Breast epithelium (tissue), 4 donors: ENCODE measurements at regions not wholly inside any gene's neighbourhood (a gene's known extent, or its start where the extent isn't known, plus 50 kb on each side); places are given as distances from the start of the nearest gene placed in this dataset.

ENCODE experiments used
- DNase-seq, 2 donors: peaks; one replicate each; pipeline ENCODE4 v3.0.0-alpha.2; 2019; ENCODE audit warnings: low spot score in 2 of 2
- H3K27ac ChIP-seq, 2 donors: fragments of 200-600 bp; sonication (generic) in 1 of 2; one replicate each; pipeline ENCODE4 v1.5.1; 2016 to 2019; ENCODE audit warnings: mild to moderate bottlenecking in 1 of 2
- H3K27me3 ChIP-seq, 2 donors: fragments of 200-600 bp; sonication (generic) in 1 of 2; one replicate each; pipeline versions ENCODE4 v1.5.1 to v1.6.0; 2017 to 2019; ENCODE audit warnings: control low read depth in 1 of 2, mild to moderate bottlenecking in 1 of 2
- H3K36me3 ChIP-seq: fragments of 200-600 bp; one replicate; pipeline ENCODE4 v1.5.1; 2019
- H3K4me1 ChIP-seq, 2 donors: fragments of 200-600 bp; sonication (generic); one replicate each; pipeline ENCODE4 v1.5.1; 2016 to 2019; ENCODE audit warnings: control low read depth in 1 of 2
- H3K4me3 ChIP-seq, 3 donors: fragments of 200-600 bp; sonication (generic); 1 replicate in 2 of 3; 2 replicates in 1 of 3; pipeline ENCODE4 v1.5.1; 2016 to 2019; ENCODE audit warnings: mild to moderate bottlenecking in 3 of 3, moderate library complexity in 2 of 3
- H3K9me3 ChIP-seq, 2 donors: fragments of 200-600 bp; sonication (generic) in 1 of 2; one replicate each; pipeline ENCODE4 v1.5.1; 2016 to 2019; ENCODE audit warnings: control low read depth in 1 of 2
- CTCF ChIP-seq, 3 donors: fragments of 450-650 bp; IDR thresholded peaks; one replicate each; pipeline ENCODE4 v1.5.1; 2016 to 2017; ENCODE audit warnings: antibody characterized with exemption in 3 of 3, mild to moderate bottlenecking in 3 of 3, moderate library complexity in 3 of 3
- POLR2A ChIP-seq: fragments of 450-650 bp; IDR thresholded peaks from one replicate; pipeline ENCODE4 v1.6.1; 2016; ENCODE audit warnings: antibody characterized with exemption, mild to moderate bottlenecking, moderate library complexity
- POLR2AphosphoS5 ChIP-seq, 3 donors: sonication (generic); formaldehyde crosslinking; IDR thresholded peaks; one replicate each; pipeline ENCODE4 v1.6.1; 2017; ENCODE audit warnings: antibody characterized with exemption in 3 of 3
- intact Hi-C: fragments of 100-400 bp; cut with DNase I; formaldehyde crosslinking; loops from one replicate; pipeline ENCODE4 v1.15.1; 2023; ENCODE audit warnings: low total_unique reads

GRCh38 chr12:123070267-123071081, 80.4 kb downstream of the PITPNM2 start:
- H3K36me3 ChIP-seq = no peaks in the 10 kb centered on the region
- H3K4me3 ChIP-seq = no peak overlapping the region
- H3K4me1 ChIP-seq = no peaks in the 10 kb centered on the region
- H3K27me3 ChIP-seq = no peaks in the 10 kb centered on the region
- peak overlapping the region in 1 of 2 donors; percentile 12 for H3K27ac ChIP-seq
- DNase-seq = no peak
- intact Hi-C loops = no loop called here
- H3K9me3 ChIP-seq = no peaks in the 10 kb centered on the region
- no peak for TF ChIP-seq POLR2AphosphoS5 (IDR thresholded peaks at IDR 0.05)
- TF ChIP-seq POLR2A = no peak
- no peak for TF ChIP-seq CTCF (IDR thresholded peaks at IDR 0.05)

- Histone ChIP-seq H3K4me3 (no peak overlapping the region), H3K36me3 (no peaks in the 10 kb centered on the region), H3K27me3 (no peaks in the 10 kb centered on the region), H3K4me1 (peaks cover 0 to 5% of the 10 kb centered on the region in 2 donors), H3K27ac (no peak overlapping the region), H3K9me3 (no peaks in the 10 kb centered on the region)
- intact Hi-C loops = no loop called here
- DNase-seq = no peak
- no peak for TF ChIP-seq CTCF (IDR thresholded peaks at IDR 0.05)
- TF ChIP-seq POLR2A = no peak
- TF ChIP-seq POLR2AphosphoS5 (IDR thresholded peaks at IDR 0.05) = no peak
Measured at GRCh38 chr12:123069436-123070266, 81.2 kb downstream of the PITPNM2 start.

GRCh38 chr12:123067654-123068053, 83.2 kb downstream of the PITPNM2 start:
- no peak for TF ChIP-seq CTCF (IDR thresholded peaks at IDR 0.05)
- no peak for TF ChIP-seq POLR2A
- TF ChIP-seq POLR2AphosphoS5 (IDR thresholded peaks at IDR 0.05) = no peak
- Histone ChIP-seq H3K4me3 (no peak overlapping the region), H3K27ac (no peak overlapping the region), H3K36me3 (no peaks in the 10 kb centered on the region), H3K4me1 (peaks cover 0 to 23% of the 10 kb centered on the region in 2 donors), H3K9me3 (no peaks in the 10 kb centered on the region), H3K27me3 (no peaks in the 10 kb centered on the region)
- DNase-seq = no peak
- intact Hi-C loops = no loop called here

GRCh38 chr12:123066384-123066710, 84.5 kb downstream of the PITPNM2 start:
- Histone ChIP-seq H3K27me3 (no peaks in the 10 kb centered on the region), H3K4me1 (peaks cover 0 to 25% of the 10 kb centered on the region in 2 donors), H3K9me3 (no peaks in the 10 kb centered on the region), H3K4me3 (no peak overlapping the region), H3K27ac (no peak overlapping the region), H3K36me3 (no peaks in the 10 kb centered on the region)
- intact Hi-C loops = no loop called here
- no peak for DNase-seq
- TF ChIP-seq CTCF (IDR thresholded peaks at IDR 0.05) = no peak
- no peak for TF ChIP-seq POLR2A
- no peak for TF ChIP-seq POLR2AphosphoS5 (IDR thresholded peaks at IDR 0.05)
